Esophagus squamous epithelium (tissue), 4 donors: ENCODE measurements at regions not wholly inside any gene's neighbourhood (a gene's known extent, or its start where the extent isn't known, plus 50 kb on each side); places are given as distances from the start of the nearest gene placed in this dataset.

Source experiments
- CTCF ChIP-seq, 6 experiments: fragments of 450-650 bp in 4 of 6; fragments of 200-600 bp in 2 of 6; sonication (generic) in 2 of 6; IDR thresholded peaks; one replicate each; pipeline ENCODE4 v1.5.1; 2016 to 2019; ENCODE audit warnings: antibody characterized with exemption in 6 of 6, mild to moderate bottlenecking in 4 of 6, moderate library complexity in 4 of 6
- POLR2A ChIP-seq, 4 donors: fragments of 450-650 bp; IDR thresholded peaks; one replicate each; pipeline ENCODE4 v1.6.1; 2017; ENCODE audit warnings: antibody characterized with exemption in 4 of 4, mild to moderate bottlenecking in 4 of 4, moderate library complexity in 3 of 4

- TF ChIP-seq CTCF (IDR thresholded peaks at IDR 0.05): no peak
- TF ChIP-seq POLR2A (IDR thresholded peaks at IDR 0.05): no peak
Observed at GRCh38 chr5:124986667-124987066, 240.2 kb upstream of the ZNF608 start.
